ENCODE measurements at regions not wholly inside any gene's neighbourhood (a gene's known extent, or its start where the extent isn't known, plus 50 kb on each side); places are given as distances from the start of the nearest gene placed in this dataset.

- H3K27ac ChIP-seq (ENCODE audit: low read depth, low read length): no peak overlapping the region
- no peaks in the 10 kb centered on the region for H3K9me3 ChIP-seq (ENCODE audit: control insufficient read depth, insufficient read depth, low read length)
- no peak overlapping the region for H3K4me3 ChIP-seq (ENCODE audit: low read depth, low read length)
- H3K4me1 ChIP-seq (ENCODE audit: control insufficient read depth, insufficient read depth, low read length): no peaks in the 10 kb centered on the region
- H3K27me3 ChIP-seq (ENCODE audit: control insufficient read depth, insufficient read depth, low read length): no peaks in the 10 kb centered on the region
- H3K9ac ChIP-seq (ENCODE audit: low read depth, low read length): no peak overlapping the region
- H3K36me3 ChIP-seq (ENCODE audit: control insufficient read depth, insufficient read depth, low read length): no peaks in the 10 kb centered on the region
Measured at GRCh38 chr13:97161582-97162231, 60.4 kb upstream of the MBNL2 start.

GRCh38 chr13:97165502-97166425 is 56.4 kb upstream of the MBNL2 start:
- Histone ChIP-seq H3K27ac (ENCODE audit: low read depth, low read length) (no peak overlapping the region), H3K9ac (ENCODE audit: low read depth, low read length) (no peak overlapping the region), H3K4me3 (ENCODE audit: low read depth, low read length) (no peak overlapping the region), H3K36me3 (ENCODE audit: control insufficient read depth, insufficient read depth, low read length) (no peaks in the 10 kb centered on the region), H3K9me3 (ENCODE audit: control insufficient read depth, insufficient read depth, low read length) (no peaks in the 10 kb centered on the region), H3K27me3 (ENCODE audit: control insufficient read depth, insufficient read depth, low read length) (no peaks in the 10 kb centered on the region), H3K4me1 (ENCODE audit: control insufficient read depth, insufficient read depth, low read length) (no peaks in the 10 kb centered on the region)

GRCh38 chr13:97171136-97171535 is 51.0 kb upstream of the MBNL2 start:
- Histone ChIP-seq H3K27ac (ENCODE audit: low read depth, low read length) (no peak overlapping the region), H3K9ac (ENCODE audit: low read depth, low read length) (no peak overlapping the region), H3K4me3 (ENCODE audit: low read depth, low read length) (no peak overlapping the region), H3K36me3 (ENCODE audit: control insufficient read depth, insufficient read depth, low read length) (no peaks in the 10 kb centered on the region), H3K9me3 (ENCODE audit: control insufficient read depth, insufficient read depth, low read length) (no peaks in the 10 kb centered on the region), H3K4me1 (ENCODE audit: control insufficient read depth, insufficient read depth, low read length) (no peaks in the 10 kb centered on the region), H3K27me3 (ENCODE audit: control insufficient read depth, insufficient read depth, low read length) (no peaks in the 10 kb centered on the region)

All from HUES48 (cell line).